ENCODE measurements at regions not wholly inside any gene's neighbourhood (a gene's known extent, or its start where the extent isn't known, plus 50 kb on each side); places are given as distances from the start of the nearest gene placed in this dataset.

GRCh38 chr22:49241174-49241851 lies 586.4 kb downstream of the BRD1 start:
- DNase-seq (ENCODE audit: low spot score), result no peak

GRCh38 chr22:49240472-49240871 lies 587.2 kb downstream of the BRD1 start:
- DNase-seq (ENCODE audit: low spot score), result no peak

- DNase-seq (ENCODE audit: low spot score), result no peak
Observed at GRCh38 chr22:49240016-49240380, 587.7 kb downstream of the BRD1 start.

- DNase-seq (ENCODE audit: low spot score), result no peak
Observed at GRCh38 chr22:49239264-49240015, 588.2 kb downstream of the BRD1 start.

- DNase-seq (ENCODE audit: low spot score), result no peak
Observed at GRCh38 chr22:49238181-49239141, 589.2 kb downstream of the BRD1 start.

- DNase-seq (ENCODE audit: low spot score), result no peak
Observed at GRCh38 chr22:49237703-49238102, 590.0 kb downstream of the BRD1 start.

- DNase-seq (ENCODE audit: low spot score), result no peak
Observed at GRCh38 chr22:49237279-49237678, 590.4 kb downstream of the BRD1 start.

GRCh38 chr22:49236541-49237075 lies 591.1 kb downstream of the BRD1 start:
- DNase-seq (ENCODE audit: low spot score), result no peak

- no peak for DNase-seq (ENCODE audit: low spot score)
Observed at GRCh38 chr22:49235463-49236300, 592.0 kb downstream of the BRD1 start.

- DNase-seq (ENCODE audit: low spot score), result no peak
Observed at GRCh38 chr22:49234459-49234858, 593.2 kb downstream of the BRD1 start.

GRCh38 chr22:49233507-49234100 lies 594.1 kb downstream of the BRD1 start:
- DNase-seq (ENCODE audit: low spot score), result no peak

GRCh38 chr22:49232319-49233067 lies 595.2 kb downstream of the BRD1 start:
- no peak for DNase-seq (ENCODE audit: low spot score)

- DNase-seq (ENCODE audit: low spot score), result no peak
Observed at GRCh38 chr22:49230194-49230577, 597.5 kb downstream of the BRD1 start.

- DNase-seq (ENCODE audit: low spot score), result no peak
Observed at GRCh38 chr22:49229483-49230193, 598.0 kb downstream of the BRD1 start.

- no peak for DNase-seq (ENCODE audit: low spot score)
Observed at GRCh38 chr22:49228431-49229037, 599.1 kb downstream of the BRD1 start.

- no peak for DNase-seq (ENCODE audit: low spot score)
Observed at GRCh38 chr22:49227670-49228069, 600.0 kb downstream of the BRD1 start.

GRCh38 chr22:49226096-49226495 lies 601.6 kb downstream of the BRD1 start:
- DNase-seq (ENCODE audit: low spot score), result no peak

- DNase-seq (ENCODE audit: low spot score), result no peak
Observed at GRCh38 chr22:49224243-49224642, 603.4 kb downstream of the BRD1 start.

- DNase-seq (ENCODE audit: low spot score), result no peak
Observed at GRCh38 chr22:49218142-49218541, 609.5 kb downstream of the BRD1 start.

Measured in H4 (cell line).